ENCODE measurements at regions not wholly inside any gene's neighbourhood (a gene's known extent, or its start where the extent isn't known, plus 50 kb on each side); places are given as distances from the start of the nearest gene placed in this dataset.
"Not testable (repeated sequence)": the region's sequence is repeated elsewhere in the genome, so short reads cannot be mapped to it uniquely, and the experiment has no call there.

- DNase-seq, result no peak
Measured at GRCh38 chr1:9465640-9466039, 73.6 kb upstream of the SLC25A33 start.

- peak; percentile 66 to 93 (median 84) for DNase-seq
Measured at GRCh38 chr1:9466780-9467758, 72.2 kb upstream of the SLC25A33 start.

- not testable (repeated sequence) for DNase-seq
Measured at GRCh38 chr1:9469882-9470281, 69.4 kb upstream of the SLC25A33 start.

GRCh38 chr1:9471679-9472078 is 67.6 kb upstream of the SLC25A33 start:
- DNase-seq, result peak in 1 of 3 donors; percentile 69

GRCh38 chr1:9472386-9473031 is 66.8 kb upstream of the SLC25A33 start:
- no peak for DNase-seq

- peak; percentile 73 to 91 (median 77) for DNase-seq
Measured at GRCh38 chr1:9473032-9473807, 66.0 kb upstream of the SLC25A33 start.

- no peak for DNase-seq
Measured at GRCh38 chr1:9475061-9475627, 64.1 kb upstream of the SLC25A33 start.

GRCh38 chr1:9476790-9477463 is 62.3 kb upstream of the SLC25A33 start:
- DNase-seq, result no peak

- no peak for DNase-seq
Measured at GRCh38 chr1:9477535-9477934, 61.7 kb upstream of the SLC25A33 start.

GRCh38 chr1:9478021-9478420 is 61.2 kb upstream of the SLC25A33 start:
- DNase-seq, result no peak

- DNase-seq, result no peak
Measured at GRCh38 chr1:9481048-9481447, 58.2 kb upstream of the SLC25A33 start.

GRCh38 chr1:9482403-9482802 is 56.9 kb upstream of the SLC25A33 start:
- DNase-seq, result no peak

GRCh38 chr1:9482816-9483572 is 56.3 kb upstream of the SLC25A33 start:
- no peak for DNase-seq

GRCh38 chr1:9486466-9487140 is 52.7 kb upstream of the SLC25A33 start:
- peak in 1 of 3 donors; percentile 71 for DNase-seq

Measured in muscle of back (tissue), 3 donors.